ENCODE measurements at regions not wholly inside any gene's neighbourhood (a gene's known extent, or its start where the extent isn't known, plus 50 kb on each side); places are given as distances from the start of the nearest gene placed in this dataset.

DNA sequence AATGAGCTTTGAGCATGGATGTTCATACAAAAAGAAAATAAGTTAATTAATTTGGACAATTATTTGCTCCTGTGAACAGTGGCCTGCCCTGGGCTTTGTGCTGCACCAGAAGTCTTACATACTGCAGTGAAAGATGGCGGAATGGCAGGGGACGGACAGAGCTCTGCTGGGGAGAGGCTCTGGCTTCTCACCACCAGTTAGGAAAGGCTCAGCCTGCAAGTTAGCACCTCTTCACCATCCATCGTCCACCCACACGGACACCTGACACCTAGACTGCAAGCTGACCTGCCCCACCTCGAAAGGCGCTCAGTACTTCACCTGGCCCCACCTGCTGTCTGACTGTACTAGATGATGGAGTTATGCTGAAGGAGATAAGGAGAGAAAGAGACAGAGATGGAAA, 203.9 kb upstream of the IRS2 start:
- CTCF ChIA-PET: no interaction called here
- Histone ChIP-seq H3K36me3 (ENCODE audit: control insufficient read depth, insufficient read depth, low read length) (no peaks in the 10 kb centered on the region), H3K4me1 (ENCODE audit: control insufficient read depth, insufficient read depth, low read length) (no peaks in the 10 kb centered on the region), H3K9me3 (ENCODE audit: control insufficient read depth, insufficient read depth, low read depth, low read length) (no peaks in the 10 kb centered on the region), H3K27ac (ENCODE audit: low read length) (no peak overlapping the region), H3K27me3 (ENCODE audit: control insufficient read depth, insufficient read depth, low read length) (no peaks in the 10 kb centered on the region), H3K4me3 (ENCODE audit: low read depth in 2 of 2, low read length in 2 of 2) (no peak overlapping the region)
- TF ChIP-seq SIN3A (IDR thresholded peaks at IDR 0.05; ENCODE audit: borderline replicate concordance, insufficient read depth, low read depth, low read length) (no peak), POLR2AphosphoS5 (IDR thresholded peaks at IDR 0.05; ENCODE audit: low read depth, low read length) (no peak), TCF7L2 (IDR thresholded peaks at IDR 0.05; ENCODE audit: low read depth, low read length) (no peak)
- TF ChIP-seq, protein P1, sequence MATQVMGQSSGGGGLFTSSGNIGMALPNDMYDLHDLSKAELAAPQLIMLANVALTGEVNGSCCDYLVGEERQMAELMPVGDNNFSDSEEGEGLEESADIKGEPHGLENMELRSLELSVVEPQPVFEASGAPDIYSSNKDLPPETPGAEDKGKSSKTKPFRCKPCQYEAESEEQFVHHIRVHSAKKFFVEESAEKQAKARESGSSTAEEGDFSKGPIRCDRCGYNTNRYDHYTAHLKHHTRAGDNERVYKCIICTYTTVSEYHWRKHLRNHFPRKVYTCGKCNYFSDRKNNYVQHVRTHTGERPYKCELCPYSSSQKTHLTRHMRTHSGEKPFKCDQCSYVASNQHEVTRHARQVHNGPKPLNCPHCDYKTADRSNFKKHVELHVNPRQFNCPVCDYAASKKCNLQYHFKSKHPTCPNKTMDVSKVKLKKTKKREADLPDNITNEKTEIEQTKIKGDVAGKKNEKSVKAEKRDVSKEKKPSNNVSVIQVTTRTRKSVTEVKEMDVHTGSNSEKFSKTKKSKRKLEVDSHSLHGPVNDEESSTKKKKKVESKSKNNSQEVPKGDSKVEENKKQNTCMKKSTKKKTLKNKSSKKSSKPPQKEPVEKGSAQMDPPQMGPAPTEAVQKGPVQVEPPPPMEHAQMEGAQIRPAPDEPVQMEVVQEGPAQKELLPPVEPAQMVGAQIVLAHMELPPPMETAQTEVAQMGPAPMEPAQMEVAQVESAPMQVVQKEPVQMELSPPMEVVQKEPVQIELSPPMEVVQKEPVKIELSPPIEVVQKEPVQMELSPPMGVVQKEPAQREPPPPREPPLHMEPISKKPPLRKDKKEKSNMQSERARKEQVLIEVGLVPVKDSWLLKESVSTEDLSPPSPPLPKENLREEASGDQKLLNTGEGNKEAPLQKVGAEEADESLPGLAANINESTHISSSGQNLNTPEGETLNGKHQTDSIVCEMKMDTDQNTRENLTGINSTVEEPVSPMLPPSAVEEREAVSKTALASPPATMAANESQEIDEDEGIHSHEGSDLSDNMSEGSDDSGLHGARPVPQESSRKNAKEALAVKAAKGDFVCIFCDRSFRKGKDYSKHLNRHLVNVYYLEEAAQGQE (IDR thresholded peaks at IDR 0.05; ENCODE audit: insufficient read depth in 1 of 2, low read depth in 2 of 2, low read length in 1 of 2): no peak
- TF ChIP-seq, protein P2, sequence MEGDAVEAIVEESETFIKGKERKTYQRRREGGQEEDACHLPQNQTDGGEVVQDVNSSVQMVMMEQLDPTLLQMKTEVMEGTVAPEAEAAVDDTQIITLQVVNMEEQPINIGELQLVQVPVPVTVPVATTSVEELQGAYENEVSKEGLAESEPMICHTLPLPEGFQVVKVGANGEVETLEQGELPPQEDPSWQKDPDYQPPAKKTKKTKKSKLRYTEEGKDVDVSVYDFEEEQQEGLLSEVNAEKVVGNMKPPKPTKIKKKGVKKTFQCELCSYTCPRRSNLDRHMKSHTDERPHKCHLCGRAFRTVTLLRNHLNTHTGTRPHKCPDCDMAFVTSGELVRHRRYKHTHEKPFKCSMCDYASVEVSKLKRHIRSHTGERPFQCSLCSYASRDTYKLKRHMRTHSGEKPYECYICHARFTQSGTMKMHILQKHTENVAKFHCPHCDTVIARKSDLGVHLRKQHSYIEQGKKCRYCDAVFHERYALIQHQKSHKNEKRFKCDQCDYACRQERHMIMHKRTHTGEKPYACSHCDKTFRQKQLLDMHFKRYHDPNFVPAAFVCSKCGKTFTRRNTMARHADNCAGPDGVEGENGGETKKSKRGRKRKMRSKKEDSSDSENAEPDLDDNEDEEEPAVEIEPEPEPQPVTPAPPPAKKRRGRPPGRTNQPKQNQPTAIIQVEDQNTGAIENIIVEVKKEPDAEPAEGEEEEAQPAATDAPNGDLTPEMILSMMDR (IDR thresholded peaks at IDR 0.05): no peak
- in situ Hi-C loops (cut with HindIII; ENCODE audit: low pct_unique_long_range_greater_than_20kb, low sequenced_read_pairs): no loop called here
- POLR2A ChIA-PET: no interaction called here
- DNase-seq (ENCODE audit: low read depth, low spot score) (no peak), ATAC-seq (no peak)
- BruUV-seq (replicated peaks): no TSS peak
- intact Hi-C loops (cut with micrococcal nuclease; ENCODE audit: unreplicated experiment): no loop called here

DNA sequence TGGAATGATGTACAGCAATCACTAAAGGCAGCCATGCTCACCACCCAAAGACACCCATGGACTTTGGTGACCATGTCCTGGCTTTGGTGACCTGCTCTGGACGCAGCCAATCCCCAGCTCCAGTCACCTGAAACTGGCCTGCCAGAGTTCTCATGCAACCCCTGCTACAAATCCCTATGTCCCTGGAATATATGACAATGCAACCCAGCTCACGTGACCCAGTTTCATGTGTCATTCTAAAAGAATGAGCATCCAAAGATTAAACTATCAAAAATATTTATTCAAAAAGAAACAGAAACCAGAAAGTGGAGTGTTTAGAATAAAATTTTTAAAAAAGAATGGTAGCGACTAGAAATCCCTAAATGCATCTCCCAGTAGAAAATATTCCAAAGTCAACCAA, 203.3 kb upstream of the IRS2 start:
- POLR2A ChIA-PET: no interaction called here

More for the DNA sequence above, 203.3 kb upstream of the IRS2 start:
- in situ Hi-C loops (cut with HindIII; ENCODE audit: low pct_unique_long_range_greater_than_20kb, low sequenced_read_pairs): no loop called here
- no TSS peak for BruUV-seq (replicated peaks)
- intact Hi-C loops (cut with micrococcal nuclease; ENCODE audit: unreplicated experiment): no loop called here
- Histone ChIP-seq H3K27me3 (ENCODE audit: control insufficient read depth, insufficient read depth, low read length) (no peaks in the 10 kb centered on the region), H3K27ac (ENCODE audit: low read length) (no peak overlapping the region), H3K9me3 (ENCODE audit: control insufficient read depth, insufficient read depth, low read depth, low read length) (no peaks in the 10 kb centered on the region), H3K36me3 (ENCODE audit: control insufficient read depth, insufficient read depth, low read length) (no peaks in the 10 kb centered on the region), H3K4me1 (ENCODE audit: control insufficient read depth, insufficient read depth, low read length) (no peaks in the 10 kb centered on the region), H3K4me3 (ENCODE audit: low read depth in 2 of 2, low read length in 2 of 2) (no peak overlapping the region)
- CTCF ChIA-PET: no interaction called here
- DNase-seq (ENCODE audit: low read depth, low spot score): no peak
- no peak for ATAC-seq
- TF ChIP-seq, protein P2 (IDR thresholded peaks at IDR 0.05): no peak
- TF ChIP-seq TCF7L2 (IDR thresholded peaks at IDR 0.05; ENCODE audit: low read depth, low read length) (no peak), POLR2AphosphoS5 (IDR thresholded peaks at IDR 0.05; ENCODE audit: low read depth, low read length) (no peak), SIN3A (IDR thresholded peaks at IDR 0.05; ENCODE audit: borderline replicate concordance, insufficient read depth, low read depth, low read length) (no peak)
- TF ChIP-seq, protein P1 (IDR thresholded peaks at IDR 0.05; ENCODE audit: insufficient read depth in 1 of 2, low read depth in 2 of 2, low read length in 1 of 2): no peak
